H9 (cell line): ENCODE measurements at regions not wholly inside any gene's neighbourhood (a gene's known extent, or its start where the extent isn't known, plus 50 kb on each side); places are given as distances from the start of the nearest gene placed in this dataset.

Experiments used
- DNase-seq: peaks from one replicate; pipeline ENCODE4 v3.0.0-alpha.2; 2017
- H2AFZ ChIP-seq: one replicate; pipeline ENCODE4 v1.6.1; 2013; ENCODE audit warnings: mild to moderate bottlenecking, low read length, control low read depth, moderate library complexity
- H2AK5ac ChIP-seq: 2 replicates; pipeline ENCODE4 v1.6.1; 2013; ENCODE audit warnings: low read length, control low read depth, mixed read lengths; ENCODE audit not compliant: insufficient read length
- H2BK120ac ChIP-seq: one replicate; pipeline ENCODE4 v1.6.1; 2013; ENCODE audit warnings: low read depth, mild to moderate bottlenecking, low read length, control low read depth, inconsistent platforms; ENCODE audit not compliant: poor library complexity, severe bottlenecking
- H2BK12ac ChIP-seq: 2 replicates; pipeline ENCODE4 v1.6.1; 2013; ENCODE audit warnings: low read length, control low read depth, mixed read lengths, low read depth; ENCODE audit not compliant: insufficient read length
- H2BK15ac ChIP-seq: 2 replicates; pipeline ENCODE4 v1.6.1; 2013; ENCODE audit warnings: low read depth, low read length, control low read depth
- H2BK20ac ChIP-seq: one replicate; pipeline ENCODE4 v1.6.1; 2013; ENCODE audit warnings: low read depth, mild to moderate bottlenecking, low read length, control low read depth, inconsistent platforms; ENCODE audit not compliant: poor library complexity, severe bottlenecking
- H2BK5ac ChIP-seq: 2 replicates; pipeline ENCODE4 v1.6.1; 2013; ENCODE audit warnings: low read length, control low read depth, mixed read lengths; ENCODE audit not compliant: insufficient read length
- H3K14ac ChIP-seq: 2 replicates; pipeline ENCODE4 v1.6.1; 2013; ENCODE audit warnings: low read length, control low read depth; ENCODE audit not compliant: insufficient read depth
- H3K18ac ChIP-seq: 2 replicates; pipeline ENCODE4 v1.6.1; 2013; ENCODE audit warnings: low read depth, mild to moderate bottlenecking, mixed read lengths, low read length, control low read depth; ENCODE audit not compliant: insufficient read length
- H3K23ac ChIP-seq: 2 replicates; pipeline ENCODE4 v1.6.1; 2013; ENCODE audit warnings: low read length, control low read depth, mixed read lengths, low read depth; ENCODE audit not compliant: insufficient read length
- H3K23me2 ChIP-seq: 2 replicates; pipeline ENCODE4 v1.6.1; 2013; ENCODE audit warnings: low read depth, mild to moderate bottlenecking, mixed read lengths, low read length, control low read depth; ENCODE audit not compliant: insufficient read length, poor library complexity, severe bottlenecking
- H3K27ac ChIP-seq: 2 replicates; pipeline ENCODE4 v1.5.1; 2013; ENCODE audit warnings: low read length, control low read depth, mixed read lengths, low read depth; ENCODE audit not compliant: insufficient read length
- H3K27me3 ChIP-seq: 2 replicates; pipeline ENCODE4 v1.6.1; 2013; ENCODE audit warnings: low read length, control low read depth, inconsistent platforms; ENCODE audit not compliant: insufficient read depth
- H3K4ac ChIP-seq: 2 replicates; pipeline ENCODE4 v1.6.1; 2013; ENCODE audit warnings: low read depth, mild to moderate bottlenecking, control low read depth, inconsistent platforms, low read length, moderate library complexity
- H3K4me1 ChIP-seq: 2 replicates; pipeline ENCODE4 v1.6.1; 2013; ENCODE audit warnings: low read length, control low read depth, inconsistent platforms; ENCODE audit not compliant: insufficient read depth
- H3K4me2 ChIP-seq: 2 replicates; pipeline ENCODE4 v1.6.1; 2013; ENCODE audit warnings: low read length, control low read depth, mixed read lengths; ENCODE audit not compliant: insufficient read length, insufficient read depth
- H3K56ac ChIP-seq: 2 replicates; pipeline ENCODE4 v1.6.1; 2013; ENCODE audit warnings: low read depth, mild to moderate bottlenecking, mixed read lengths, low read length, control low read depth; ENCODE audit not compliant: insufficient read length
- H3K79me1 ChIP-seq: 2 replicates; pipeline ENCODE4 v1.6.1; 2013; ENCODE audit warnings: low read depth, mild to moderate bottlenecking, moderate library complexity, low read length, control low read depth, inconsistent platforms; ENCODE audit not compliant: insufficient read depth, poor library complexity, severe bottlenecking
- H3K79me2 ChIP-seq: 2 replicates; pipeline ENCODE4 v1.6.1; 2013; ENCODE audit warnings: low read length, control low read depth, inconsistent platforms; ENCODE audit not compliant: insufficient read depth
- H3K9ac ChIP-seq: 2 replicates; pipeline ENCODE4 v1.6.1; 2013; ENCODE audit warnings: low read length, control low read depth, mixed read lengths; ENCODE audit not compliant: insufficient read length; ENCODE audit errors: extremely low read depth
- H3K9me3 ChIP-seq: one replicate; pipeline ENCODE4 v1.6.1; 2013; ENCODE audit warnings: low read depth, low read length, inconsistent platforms; ENCODE audit not compliant: control insufficient read depth
- H3T11ph ChIP-seq: one replicate; pipeline ENCODE4 v1.6.1; 2013; ENCODE audit warnings: mild to moderate bottlenecking, low read length, control low read depth, inconsistent platforms
- H4K20me1 ChIP-seq: one replicate; pipeline ENCODE4 v1.6.1; 2013; ENCODE audit not compliant: control insufficient read depth, insufficient read length, insufficient read depth
- H4K5ac ChIP-seq: 2 replicates; pipeline ENCODE4 v1.6.1; 2013; ENCODE audit warnings: low read depth, mild to moderate bottlenecking, mixed read lengths, low read length, control low read depth; ENCODE audit not compliant: insufficient read length
- H4K8ac ChIP-seq: replicated peaks from 2 replicates; pipeline ENCODE4 v1.6.1; 2013; ENCODE audit warnings: low read length, control low read depth, mixed read lengths, low read depth; ENCODE audit not compliant: insufficient read length
- H4K91ac ChIP-seq: 2 replicates; pipeline ENCODE4 v1.6.1; 2013; ENCODE audit warnings: low read depth, mild to moderate bottlenecking, moderate library complexity, mixed read lengths, low read length, control low read depth; ENCODE audit not compliant: insufficient read length
- H3K27ac Mint-ChIP-seq, 3 experiments: 2 replicates in 2 of 3; 3 replicates in 1 of 3; pipeline ENCODE4 v1.8.0; 2020 to 2021; ENCODE audit warnings: mixed read lengths in 3 of 3, mild to moderate bottlenecking in 1 of 3, moderate library complexity in 1 of 3
- H3K27me3 Mint-ChIP-seq: 2 replicates; pipeline ENCODE4 v1.8.0; 2021; ENCODE audit warnings: low read depth, mild to moderate bottlenecking, moderate library complexity, mixed read lengths
- H3K36me3 Mint-ChIP-seq, 3 experiments: 2 replicates in 2 of 3; 3 replicates in 1 of 3; pipeline ENCODE4 v1.8.0; 2020 to 2021; ENCODE audit warnings: low read depth in 3 of 3, mixed read lengths in 3 of 3; ENCODE audit not compliant: insufficient read depth in 1 of 3
- H3K4me1 Mint-ChIP-seq, 2 experiments: 2 replicates each; pipeline ENCODE4 v1.8.0; 2020; ENCODE audit warnings: mixed read lengths in 2 of 2
- H3K4me3 Mint-ChIP-seq, 2 experiments: 2 replicates in 1 of 2; 3 replicates in 1 of 2; pipeline ENCODE4 v1.8.0; 2020 to 2021; ENCODE audit warnings: mild to moderate bottlenecking in 2 of 2, mixed read lengths in 2 of 2, moderate library complexity in 1 of 2
- H3K9me3 Mint-ChIP-seq, 2 experiments: 2 replicates in 1 of 2; 3 replicates in 1 of 2; pipeline ENCODE4 v1.8.0; 2020; ENCODE audit warnings: mild to moderate bottlenecking in 2 of 2, mixed read lengths in 2 of 2, moderate library complexity in 1 of 2
- CTCF ChIP-seq: fragments of 200-600 bp; sonication (generic); conservative IDR thresholded peaks from 3 replicates; pipeline ENCODE4 v1.8.0; 2021; ENCODE audit warnings: antibody characterized with exemption, mild to moderate bottlenecking
- WGBS: extraction: QIAGEN DNeasy Blood & Tissue Kit; methylation state at CpG from one replicate; pipeline ENCODE4 v1.1.7; 2013; ENCODE audit warnings: missing lambda C conversion rate, low lambda C conversion rate, mixed read lengths; ENCODE audit not compliant: insufficient read length; ENCODE audit errors: extremely low coverage; 5-methylcytosine and 5-hydroxymethylcytosine counted together

GRCh38 chr18:76098674-76099411 lies 396.2 kb downstream of the ZNF516 start:
- H3K27ac Mint-ChIP-seq: no peak overlapping the region

More at GRCh38 chr18:76098674-76099411, 396.2 kb downstream of the ZNF516 start:
- H3K9ac ChIP-seq: no peak overlapping the region
- no peaks in the 10 kb centered on the region for H3K79me2 ChIP-seq
- H4K5ac ChIP-seq: no peak overlapping the region
- H3K18ac ChIP-seq: no peak overlapping the region
- H4K91ac ChIP-seq: no peak overlapping the region
- no peak overlapping the region for H4K8ac ChIP-seq
- no peak overlapping the region for H2BK15ac ChIP-seq
- peaks cover 16 to 20% of the 10 kb centered on the region in 2 experiments for H3K9me3 Mint-ChIP-seq
- no peak overlapping the region for H3K27ac ChIP-seq
- H3K4me1 Mint-ChIP-seq: peaks cover 4 to 6% of the 10 kb centered on the region in 2 experiments
- H3K27me3 Mint-ChIP-seq: no peaks in the 10 kb centered on the region; the same call in none of the 2 replicates
- no peaks in the 10 kb centered on the region for H4K20me1 ChIP-seq
- H3K9me3 ChIP-seq: no peaks in the 10 kb centered on the region
- no CpG with 5 or more reads among the region's 10 CpGs for WGBS
- peaks cover 0 to 15% (median 0%) of the 10 kb centered on the region in 3 experiments; a peak in 3 of 7 replicates for H3K36me3 Mint-ChIP-seq
- no peak overlapping the region for H3K4ac ChIP-seq
- no peak overlapping the region for H2AFZ ChIP-seq
- no peak overlapping the region for H2BK120ac ChIP-seq
- H3K14ac ChIP-seq: no peak overlapping the region
- H3K4me2 ChIP-seq: no peak overlapping the region
- H3K23me2 ChIP-seq: no peaks in the 10 kb centered on the region
- no peak overlapping the region for H3K23ac ChIP-seq
- H2AK5ac ChIP-seq: no peak overlapping the region
- H3K4me1 ChIP-seq: no peaks in the 10 kb centered on the region
- no peak overlapping the region for H3K56ac ChIP-seq
- H2BK20ac ChIP-seq: no peak overlapping the region
- H2BK5ac ChIP-seq: no peak overlapping the region
- no peaks in the 10 kb centered on the region for H3K27me3 ChIP-seq
- H2BK12ac ChIP-seq: no peak overlapping the region
- H3K79me1 ChIP-seq: no peaks in the 10 kb centered on the region
- no peak overlapping the region for H3K4me3 Mint-ChIP-seq
- no peak for DNase-seq
- no peak overlapping the region for H3T11ph ChIP-seq
- TF ChIP-seq CTCF: no peak
